HG02588 (cell line): ENCODE measurements at regions not wholly inside any gene's neighbourhood (a gene's known extent, or its start where the extent isn't known, plus 50 kb on each side); places are given as distances from the start of the nearest gene placed in this dataset.
"Not testable (repeated sequence)": the region's sequence is repeated elsewhere in the genome, so short reads cannot be mapped to it uniquely, and the experiment has no call there.

Experiments
- ATAC-seq: cut with Tn5 transposase; IDR thresholded peaks from one replicate; pipeline ENCODE4 v1.9.1; 2021; ENCODE audit warnings: mild to moderate bottlenecking, moderate library complexity; ENCODE audit not compliant: unreplicated experiment

DNA sequence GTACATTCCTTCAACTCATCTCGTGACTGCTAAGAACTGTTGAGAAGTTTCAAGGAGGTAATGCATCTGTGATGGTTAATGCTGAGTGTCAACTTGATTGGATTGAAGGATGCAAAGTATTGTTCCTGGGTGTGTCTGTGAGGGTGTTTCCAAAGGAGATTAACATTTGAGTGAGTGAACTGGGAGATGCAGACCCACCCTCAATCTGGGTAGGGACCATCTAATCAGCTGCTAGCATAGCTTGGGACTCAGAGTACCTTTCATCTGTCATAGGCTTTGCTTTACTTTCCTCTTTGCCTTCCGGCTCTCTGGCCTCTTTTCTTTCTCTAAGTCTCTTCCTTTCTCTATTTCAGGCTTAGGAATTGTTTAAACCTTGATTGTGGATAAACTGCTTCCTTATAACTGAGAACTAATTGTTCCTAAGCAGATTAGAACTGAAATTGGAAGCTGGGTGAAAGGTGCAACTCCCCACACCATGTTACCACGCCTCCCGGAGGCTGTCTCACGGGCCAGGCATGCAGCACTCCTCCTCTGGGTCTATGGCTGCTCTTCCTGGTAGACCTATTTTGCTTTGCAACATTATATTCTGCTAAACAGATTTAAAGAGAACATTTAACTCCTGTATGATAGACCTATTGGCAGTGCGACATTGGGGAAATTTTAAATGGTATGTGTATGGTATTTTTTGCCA, 298.2 kb downstream of the CCSER2 start:
- no peak for ATAC-seq

DNA sequence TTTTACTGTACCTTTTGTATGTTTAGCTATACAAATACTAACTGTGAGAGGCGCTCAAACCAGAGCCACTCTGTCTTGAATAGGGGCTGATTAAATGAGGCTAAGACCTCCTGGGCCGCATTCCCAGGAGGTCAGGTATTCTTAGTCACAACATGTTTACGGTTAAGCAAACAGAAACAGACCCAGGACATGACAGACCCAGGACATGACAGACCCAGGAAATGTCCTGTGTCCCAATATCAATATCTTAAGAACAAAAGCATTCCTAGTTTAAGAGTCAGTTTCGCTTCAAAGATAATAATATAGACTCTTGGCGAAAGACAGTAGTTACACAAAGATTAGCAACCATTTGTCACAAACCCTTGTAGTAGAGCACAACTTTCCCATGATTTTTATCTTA, 304.5 kb downstream of the CCSER2 start:
- no peak for ATAC-seq

DNA sequence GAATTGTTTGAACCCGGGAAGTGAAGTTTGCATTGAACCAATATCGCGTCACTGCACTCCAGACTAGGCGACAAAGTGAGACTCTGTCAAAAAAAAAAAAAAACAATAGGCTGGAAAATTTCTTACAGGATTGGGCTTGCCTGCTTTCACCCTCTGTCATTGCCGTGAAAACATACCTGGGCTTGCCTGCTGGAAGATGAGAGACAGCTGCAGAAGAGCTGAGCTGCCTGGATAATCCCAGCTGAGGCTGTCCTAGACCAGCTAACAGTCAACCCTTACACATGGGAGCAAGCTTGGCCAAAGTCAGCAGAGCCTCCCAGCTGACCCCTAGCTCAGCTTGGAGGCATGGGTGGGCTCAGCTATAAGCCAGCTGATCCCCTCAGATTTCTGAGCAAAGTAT, 306.2 kb downstream of the CCSER2 start:
- ATAC-seq: no peak

DNA sequence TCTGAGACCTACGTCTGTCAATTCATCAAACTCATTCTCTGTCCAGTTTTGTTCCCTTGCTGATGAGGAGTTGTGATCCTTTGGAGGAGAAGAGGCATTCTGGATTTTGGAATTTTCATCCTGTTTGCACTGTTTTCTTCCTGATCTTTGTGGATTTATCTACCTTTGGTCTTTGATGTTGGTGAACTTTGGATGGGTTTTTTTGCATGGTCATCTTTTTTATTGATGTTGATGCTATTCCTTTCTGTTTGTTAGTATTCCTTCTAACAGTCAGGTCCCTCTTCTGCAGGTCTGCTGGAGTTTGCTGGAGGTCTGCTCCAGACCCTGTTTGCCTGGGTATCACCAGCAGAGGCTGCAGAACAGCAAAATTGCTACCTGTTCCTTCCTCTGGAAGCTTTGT, 322.2 kb downstream of the CCSER2 start:
- not testable (repeated sequence) for ATAC-seq

DNA sequence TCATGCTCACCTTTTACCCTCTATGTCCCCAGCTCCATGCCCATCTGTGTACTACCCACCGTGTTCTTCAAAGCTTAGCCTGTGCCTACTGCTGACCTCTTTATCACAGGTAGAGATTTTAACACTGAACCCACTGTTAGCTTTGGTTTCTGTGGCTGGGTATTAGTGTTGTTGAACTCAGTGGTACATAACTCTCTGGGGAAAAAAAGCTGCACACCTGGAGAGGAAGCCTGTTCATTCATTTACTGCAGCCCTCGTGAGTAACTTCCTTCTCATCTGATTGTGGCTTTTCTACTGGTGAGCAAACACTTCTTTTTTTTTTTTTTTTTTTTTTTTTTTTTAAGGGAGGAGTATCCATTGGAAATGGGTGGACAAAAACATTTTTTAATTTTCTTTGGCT, 326.3 kb downstream of the CCSER2 start:
- peak; percentile 94 for ATAC-seq

DNA sequence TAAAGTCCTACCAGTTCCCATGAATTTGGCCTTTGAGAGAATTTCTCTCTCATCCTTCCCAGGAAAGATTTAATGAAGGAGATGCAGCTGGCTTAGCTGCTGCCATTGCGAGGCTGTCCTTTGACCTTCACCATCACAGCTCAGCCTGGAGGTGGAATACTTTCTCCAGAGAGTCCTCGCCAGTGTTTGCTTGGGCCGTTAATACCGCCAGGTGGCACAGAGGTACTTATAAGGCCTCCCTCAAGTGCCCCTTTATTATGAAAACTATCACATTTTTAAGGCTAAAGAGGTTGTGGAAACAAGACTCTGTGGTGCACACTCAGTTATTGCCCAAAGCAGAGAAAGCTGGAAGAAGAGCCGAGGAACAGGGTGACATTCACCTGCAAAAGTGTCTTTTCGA, 330.6 kb downstream of the CCSER2 start:
- ATAC-seq: no peak

DNA sequence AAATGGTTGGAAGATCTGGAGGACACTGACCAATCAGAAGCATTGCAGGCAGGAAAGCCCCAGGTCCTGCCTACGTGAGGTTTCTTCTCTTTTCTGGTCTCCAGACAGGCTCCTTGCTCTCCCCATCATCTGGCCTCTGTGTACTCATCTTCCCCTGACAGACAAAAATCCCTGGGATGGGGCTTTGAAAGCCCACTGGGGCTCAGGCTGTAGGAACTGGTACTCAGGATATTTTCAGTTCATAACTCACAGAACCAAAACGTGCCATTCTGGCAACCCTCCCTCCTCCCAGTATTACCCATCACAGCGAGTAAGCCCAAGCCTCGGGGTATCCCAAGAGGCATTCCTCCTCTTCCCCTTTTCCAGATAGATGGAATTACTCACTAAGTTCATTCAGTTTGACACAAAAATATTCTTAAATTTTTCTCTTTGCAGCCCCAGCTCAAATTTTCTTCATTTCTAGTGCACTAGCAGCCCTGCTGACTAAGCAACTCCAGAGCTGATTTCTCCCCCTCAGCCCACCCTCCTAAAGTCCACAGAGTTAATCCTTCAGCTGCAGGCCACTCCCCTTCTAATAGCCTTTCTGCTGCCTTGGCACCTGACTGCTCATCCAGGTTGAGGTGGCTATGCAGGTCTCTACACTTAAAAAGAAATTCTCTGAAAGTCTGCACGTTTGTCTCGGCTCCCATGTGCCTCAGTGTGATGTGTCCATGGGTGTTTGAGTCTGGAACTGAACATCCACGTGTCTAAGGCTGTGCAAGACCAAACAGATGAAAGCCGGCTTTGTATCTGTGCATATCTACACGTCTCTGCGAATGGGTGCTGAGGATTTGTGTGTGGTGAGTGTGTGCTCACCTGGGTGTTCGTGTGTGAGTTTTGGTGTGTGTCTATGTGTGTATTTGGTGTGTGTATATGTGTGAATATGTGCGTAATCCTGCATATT, 331.4 kb downstream of the CCSER2 start:
- no peak for ATAC-seq

DNA sequence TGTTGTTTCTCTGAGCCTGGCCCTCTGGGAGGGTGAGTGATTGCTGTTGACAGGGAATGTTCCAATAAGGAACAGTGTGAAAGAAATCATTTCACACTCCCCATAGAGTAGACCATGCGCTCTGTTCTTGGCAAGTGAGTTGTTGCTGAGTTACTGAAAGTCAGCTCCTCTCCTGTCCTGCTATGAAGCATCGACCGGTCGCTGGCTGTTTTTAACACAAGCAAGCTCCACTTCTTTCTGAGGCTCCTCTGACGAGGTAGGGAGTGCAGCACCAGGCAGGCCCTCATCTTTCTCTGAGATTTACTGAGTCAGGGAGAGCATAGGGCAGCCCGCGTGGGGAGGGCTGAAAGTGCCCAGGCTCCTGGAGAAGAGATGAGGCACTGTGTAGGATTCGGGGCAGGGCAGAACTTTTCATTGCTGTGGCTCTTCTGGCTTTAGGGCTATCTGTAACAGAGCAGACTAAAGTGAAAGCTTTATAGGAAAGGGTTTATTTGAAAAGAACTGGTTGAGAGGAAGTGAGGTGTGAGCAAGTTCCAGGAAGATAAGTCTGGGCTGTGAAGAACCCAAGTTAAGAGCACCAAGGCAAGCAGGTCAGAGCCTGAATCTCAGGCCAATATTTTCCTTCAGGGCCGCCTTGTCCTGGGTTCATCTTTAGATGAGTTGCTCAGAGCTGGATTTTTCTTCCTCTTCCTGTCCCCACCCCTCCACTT, 332.2 kb downstream of the CCSER2 start:
- ATAC-seq: no peak

DNA sequence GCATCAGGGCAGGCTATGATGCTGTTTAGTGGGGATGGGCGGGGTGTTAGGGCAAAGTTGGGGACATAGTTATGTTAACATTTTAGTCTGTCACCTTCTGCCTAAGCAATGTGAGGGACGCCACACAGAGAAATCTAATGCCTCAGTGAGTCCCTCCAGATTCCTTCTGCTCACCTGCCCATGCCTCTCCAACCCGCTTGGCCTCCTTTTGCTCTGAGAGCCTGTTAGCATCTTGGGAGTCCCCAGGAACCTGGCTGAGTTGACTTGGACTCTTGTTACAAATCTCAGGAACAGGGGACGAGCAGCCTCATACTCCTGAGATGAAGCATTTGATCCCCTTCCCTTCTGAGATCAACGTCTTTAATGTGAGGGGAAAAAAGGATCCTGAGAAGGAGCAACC, 336.8 kb downstream of the CCSER2 start:
- no peak for ATAC-seq

DNA sequence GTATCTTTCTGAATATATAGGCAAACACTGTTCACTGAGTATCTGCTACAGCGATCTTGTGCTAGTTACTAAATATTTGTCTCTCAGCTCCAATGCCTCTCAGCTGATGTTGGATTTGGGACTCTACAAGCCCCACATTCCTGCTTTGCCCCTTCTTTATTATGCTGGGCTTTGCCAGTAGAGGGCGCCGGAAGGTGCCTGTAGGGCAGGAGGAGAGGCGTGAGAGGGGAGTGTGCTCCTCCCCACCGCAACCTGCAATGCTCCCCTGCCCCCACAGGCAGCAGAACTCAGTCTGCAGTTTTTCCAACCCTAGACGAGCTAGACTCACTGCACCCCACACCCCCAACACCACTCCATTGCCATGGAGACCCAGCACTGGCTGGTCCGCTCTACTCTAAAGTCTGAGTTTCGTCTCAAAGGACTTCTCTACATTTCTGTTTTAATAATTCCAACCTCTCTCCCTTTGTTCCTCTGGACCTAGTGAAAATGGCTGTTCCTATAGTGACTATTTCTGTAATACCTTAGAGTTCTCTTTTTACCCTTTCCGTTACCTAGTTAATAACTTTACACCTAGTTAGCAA, 337.6 kb downstream of the CCSER2 start:
- peak; percentile 60 for ATAC-seq

DNA sequence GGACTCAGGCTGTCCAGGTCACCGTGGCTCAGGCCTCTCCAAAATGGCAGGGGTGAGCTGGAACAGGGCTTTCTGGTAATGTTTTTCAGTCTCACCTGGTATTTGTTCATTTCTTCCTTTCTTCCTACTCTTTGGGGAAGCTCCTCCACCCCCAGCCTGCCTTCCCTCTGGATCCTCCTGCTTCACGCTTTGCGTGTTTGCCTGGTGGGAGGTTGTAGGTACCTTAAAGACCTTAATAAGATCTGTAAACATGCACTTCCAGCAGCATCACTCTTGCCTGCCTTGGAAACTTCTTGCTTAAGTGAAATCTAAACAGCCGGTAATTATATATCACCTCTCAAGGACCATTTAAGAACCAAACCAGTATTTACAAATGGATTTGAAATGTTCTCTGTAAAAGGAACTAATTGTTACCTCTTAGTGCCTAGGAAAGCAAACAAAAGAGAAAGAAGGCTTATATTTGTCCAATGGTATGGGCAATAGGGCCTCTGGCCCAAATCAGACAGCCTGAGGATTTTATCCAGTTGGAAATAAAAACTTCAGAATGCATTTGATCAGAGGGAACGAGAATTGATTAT, 339.9 kb downstream of the CCSER2 start:
- ATAC-seq: no peak

DNA sequence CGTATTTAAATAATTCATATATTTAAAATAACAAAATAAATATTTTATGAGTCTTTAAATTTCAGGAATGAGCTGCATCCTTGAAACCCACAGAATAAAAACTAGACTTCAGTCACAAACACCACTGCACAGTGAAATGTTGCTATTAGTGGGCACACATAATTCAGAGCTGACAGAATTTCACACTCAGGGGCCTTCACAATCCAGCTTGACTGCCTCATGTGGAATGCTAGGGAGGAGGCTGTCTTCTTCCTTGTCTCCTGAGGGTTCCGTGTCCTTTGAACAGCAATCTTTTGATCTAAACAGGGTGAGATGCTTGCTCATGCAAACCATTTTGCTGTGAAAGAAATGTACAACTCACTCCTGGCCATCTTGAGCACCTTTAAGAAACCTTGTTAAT, 346.7 kb downstream of the CCSER2 start:
- ATAC-seq: no peak

DNA sequence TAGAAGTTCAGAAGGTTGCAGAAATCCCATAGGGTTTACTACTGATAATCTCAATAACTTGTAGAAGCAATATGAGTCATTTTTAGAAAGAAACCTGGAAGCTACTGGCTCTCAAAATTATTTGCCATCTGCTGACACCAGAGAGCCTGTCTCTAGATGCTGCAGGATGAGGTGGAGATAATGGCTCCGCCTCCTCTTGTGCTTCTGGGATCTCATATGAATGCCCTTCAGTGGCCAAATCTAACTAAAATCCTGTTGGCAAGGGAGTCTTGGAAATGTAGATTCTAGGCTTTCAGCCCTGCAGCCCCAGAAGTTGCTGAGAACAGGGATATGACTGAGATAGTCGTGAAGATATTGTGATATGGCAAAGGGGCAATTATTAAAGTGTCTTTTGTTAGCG, 348.1 kb downstream of the CCSER2 start:
- no peak for ATAC-seq

DNA sequence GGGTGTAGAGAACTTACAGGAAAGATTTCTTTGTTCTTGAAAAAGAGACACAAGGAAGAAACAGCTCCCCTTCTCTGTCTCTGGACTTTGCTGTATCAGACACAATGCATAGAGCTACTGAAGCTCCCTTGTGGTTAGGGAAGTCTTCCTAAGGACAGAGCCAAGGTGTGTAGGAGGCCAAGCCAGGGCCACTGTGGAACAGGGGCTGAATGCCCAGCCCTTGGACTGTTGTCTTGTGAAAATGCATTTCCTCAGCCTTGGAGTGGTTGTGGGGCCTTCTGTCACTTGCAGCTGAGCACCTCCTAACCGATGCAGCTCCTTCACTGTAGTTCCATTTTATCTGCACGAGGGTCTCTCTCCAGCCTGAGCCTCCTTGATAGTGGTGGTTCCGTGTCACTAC, 353.4 kb downstream of the CCSER2 start:
- ATAC-seq: no peak

DNA sequence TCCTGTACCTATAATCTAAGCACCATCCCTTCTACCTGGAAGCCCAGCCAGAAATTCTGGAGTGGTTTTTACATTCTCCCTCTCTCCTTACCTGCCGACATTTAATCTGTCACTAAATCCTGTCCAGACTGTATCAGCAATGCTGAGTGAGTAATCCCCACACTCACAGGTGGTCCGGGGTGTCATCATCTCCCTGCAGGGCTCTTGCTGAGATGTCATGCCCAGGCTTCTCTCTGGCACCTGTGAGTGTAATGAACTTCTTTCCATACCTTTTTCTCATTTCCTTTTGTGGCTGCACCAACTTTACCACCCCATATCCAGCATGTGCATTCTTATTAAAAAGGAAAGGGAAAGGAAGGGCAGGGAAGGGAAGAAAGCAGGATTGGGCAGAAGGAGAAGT, 355.2 kb downstream of the CCSER2 start:
- no peak for ATAC-seq

DNA sequence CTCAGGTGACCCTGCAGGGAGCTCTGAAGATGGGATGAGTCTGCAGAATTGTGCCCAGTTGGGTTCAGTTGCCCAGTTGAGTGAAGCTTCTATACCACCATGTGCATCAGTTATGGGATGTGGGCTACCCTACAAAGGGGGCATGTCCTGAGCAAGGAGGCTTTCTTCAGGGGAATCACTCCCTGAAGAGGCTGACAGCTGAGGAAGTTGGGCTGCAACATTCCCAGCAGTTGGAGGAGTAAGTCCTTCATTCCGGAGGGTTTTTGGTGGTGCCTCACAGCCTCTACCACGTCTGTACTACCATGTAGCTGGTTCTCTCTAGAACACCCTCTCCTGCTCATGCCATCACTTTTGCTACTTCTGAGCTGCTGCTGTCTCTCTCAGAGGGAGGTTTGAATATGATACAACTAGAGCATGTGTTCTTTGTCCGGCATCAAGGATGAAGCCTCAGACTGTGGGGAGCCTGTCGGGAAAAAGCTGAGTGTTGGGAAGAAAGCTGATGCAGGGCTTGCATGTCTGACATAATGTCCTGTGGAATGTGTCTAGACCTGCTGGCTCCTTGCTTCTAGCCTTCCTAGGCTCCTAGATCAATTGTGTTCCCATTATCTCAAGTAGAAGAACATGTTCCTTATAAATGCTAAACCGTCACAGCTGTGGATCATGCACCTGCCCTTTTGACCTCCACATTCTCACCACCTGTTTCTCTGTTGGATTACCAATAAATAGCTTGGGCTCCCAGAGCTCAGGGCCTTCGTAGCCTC, 355.8 kb downstream of the CCSER2 start:
- ATAC-seq: no peak

DNA sequence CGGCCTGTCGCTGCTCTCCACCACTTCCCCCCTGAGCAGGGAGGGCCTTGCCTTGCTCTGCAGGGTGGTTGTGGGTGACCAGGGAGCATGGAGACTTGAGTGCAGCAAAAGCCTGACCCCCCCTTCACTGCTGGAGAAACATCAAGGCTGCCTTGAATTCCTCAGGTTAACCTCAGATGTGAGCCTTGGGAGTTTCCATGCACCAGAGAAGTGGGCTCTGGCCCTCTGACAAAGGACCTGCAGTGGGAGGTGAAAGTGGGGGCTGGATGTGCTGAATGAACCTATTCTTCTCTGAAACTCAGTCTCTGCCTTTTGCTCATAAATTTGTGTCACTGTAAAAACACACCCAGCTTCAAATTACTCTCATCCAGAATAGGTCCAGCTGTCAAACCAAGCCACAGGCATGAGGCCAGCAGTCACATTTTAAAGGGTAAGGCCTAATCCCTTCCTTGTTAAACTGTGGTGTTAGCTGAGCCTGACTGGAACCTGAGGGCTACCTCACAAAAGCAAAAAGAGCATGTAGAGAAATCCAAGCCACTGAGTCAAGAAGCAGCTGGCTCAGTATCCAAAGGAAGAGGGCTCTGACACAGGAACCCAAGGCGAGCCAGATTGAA, 356.8 kb downstream of the CCSER2 start:
- no peak for ATAC-seq

DNA sequence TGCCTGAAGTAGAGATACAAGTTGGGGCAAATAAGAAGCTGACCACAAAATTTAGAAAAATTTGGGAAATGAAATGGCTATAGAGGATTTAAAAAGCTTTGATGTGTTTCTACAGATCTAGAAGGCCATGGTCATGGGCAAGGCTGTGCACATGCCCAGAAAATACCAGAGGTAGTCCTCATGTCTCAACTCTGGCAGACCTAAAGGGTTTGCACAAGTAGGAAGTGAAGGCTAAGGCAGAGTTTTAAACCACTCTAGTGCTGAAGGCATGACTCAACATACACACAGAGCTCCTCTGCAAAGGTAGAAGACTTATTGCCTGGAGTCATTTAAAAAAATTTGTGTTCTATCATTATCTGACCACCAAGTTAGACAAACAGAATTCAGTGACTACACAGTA, 364.6 kb downstream of the CCSER2 start:
- no peak for ATAC-seq

DNA sequence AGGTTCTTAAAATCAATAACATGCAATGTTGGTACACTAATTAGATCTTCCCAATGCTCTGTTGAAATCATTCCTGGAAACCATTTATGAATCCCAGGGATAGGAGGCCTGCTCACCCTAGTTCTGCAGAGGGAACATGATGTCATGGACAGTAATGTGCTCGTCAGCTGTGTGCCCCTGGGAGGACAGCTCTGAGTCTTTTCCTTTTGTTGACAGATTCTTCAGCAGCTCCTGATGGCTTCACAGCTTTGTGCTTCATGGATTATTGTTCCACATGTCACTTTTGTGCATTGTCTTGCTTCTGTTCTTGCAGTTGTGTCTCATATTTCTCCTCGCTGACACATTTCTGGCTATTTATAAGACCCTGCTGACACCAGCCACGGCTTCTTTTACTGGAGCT, 367.5 kb downstream of the CCSER2 start:
- no peak for ATAC-seq

DNA sequence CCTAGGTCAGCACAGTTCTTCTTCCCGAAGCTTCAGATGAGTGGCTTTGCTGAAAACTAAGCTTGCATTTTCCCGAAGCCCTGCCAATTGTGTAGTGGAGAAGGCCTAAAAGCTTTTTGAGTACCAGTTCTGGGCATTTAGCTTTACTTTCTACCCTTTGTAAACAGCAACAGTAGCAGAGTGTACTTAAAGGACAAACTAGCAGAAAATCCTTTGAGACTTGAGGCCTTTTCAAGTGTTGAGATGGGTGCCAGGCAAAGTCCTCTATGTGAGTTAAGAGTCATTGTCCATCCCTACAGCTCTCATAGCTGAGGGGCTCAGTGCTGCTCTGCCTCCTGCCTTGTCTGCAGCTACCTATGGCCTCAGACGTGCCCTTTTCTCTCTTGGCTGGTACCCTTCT, 368.2 kb downstream of the CCSER2 start:
- no peak for ATAC-seq
